GM19463 (cell line): ENCODE measurements at regions not wholly inside any gene's neighbourhood (a gene's known extent, or its start where the extent isn't known, plus 50 kb on each side); places are given as distances from the start of the nearest gene placed in this dataset.
"Not testable (repeated sequence)": the region's sequence is repeated elsewhere in the genome, so short reads cannot be mapped to it uniquely, and the experiment has no call there.

Experiments used
- ATAC-seq: cut with Tn5 transposase; IDR thresholded peaks from one replicate; pipeline ENCODE4 v1.9.1; 2021; ENCODE audit warnings: mild to moderate bottlenecking, moderate library complexity; ENCODE audit not compliant: unreplicated experiment

GRCh38 chr7:106583706-106584690 lies 77.0 kb downstream of the CCDC71L start:
- ATAC-seq = no peak

GRCh38 chr7:106583100-106583499 lies 77.9 kb downstream of the CCDC71L start:
- ATAC-seq = no peak

GRCh38 chr7:106582365-106582764 lies 78.6 kb downstream of the CCDC71L start:
- ATAC-seq = no peak

GRCh38 chr7:106579086-106579485 lies 81.9 kb downstream of the CCDC71L start:
- ATAC-seq = not testable (repeated sequence)

- no peak for ATAC-seq
Measured at GRCh38 chr7:106575138-106575823, 85.7 kb downstream of the CCDC71L start.

- ATAC-seq = no peak
Measured at GRCh38 chr7:106573738-106574137, 87.2 kb downstream of the CCDC71L start.

- ATAC-seq = no peak
Measured at GRCh38 chr7:106573125-106573663, 87.8 kb downstream of the CCDC71L start.

GRCh38 chr7:106572394-106573124 lies 88.4 kb downstream of the CCDC71L start:
- no peak for ATAC-seq

- no peak for ATAC-seq
Measured at GRCh38 chr7:106571563-106571962, 89.4 kb downstream of the CCDC71L start.

- ATAC-seq = no peak
Measured at GRCh38 chr7:106570948-106571418, 90.0 kb downstream of the CCDC71L start.

- no peak for ATAC-seq
Measured at GRCh38 chr7:106570146-106570545, 90.8 kb downstream of the CCDC71L start.

GRCh38 chr7:106569500-106569929 lies 91.4 kb downstream of the CCDC71L start:
- ATAC-seq = no peak

GRCh38 chr7:106568680-106569499 lies 92.1 kb downstream of the CCDC71L start:
- ATAC-seq = no peak

- ATAC-seq = no peak
Measured at GRCh38 chr7:106568002-106568679, 92.8 kb downstream of the CCDC71L start.

- ATAC-seq = not testable (repeated sequence)
Measured at GRCh38 chr7:106567204-106568001, 93.6 kb downstream of the CCDC71L start.

- no peak for ATAC-seq
Measured at GRCh38 chr7:106566672-106567071, 94.3 kb downstream of the CCDC71L start.

GRCh38 chr7:106566196-106566595 lies 94.8 kb downstream of the CCDC71L start:
- no peak for ATAC-seq

GRCh38 chr7:106565428-106565827 lies 95.5 kb downstream of the CCDC71L start:
- no peak for ATAC-seq
